ENCODE measurements at regions not wholly inside any gene's neighbourhood (a gene's known extent, or its start where the extent isn't known, plus 50 kb on each side); places are given as distances from the start of the nearest gene placed in this dataset.
"Not testable (repeated sequence)": the region's sequence is repeated elsewhere in the genome, so short reads cannot be mapped to it uniquely, and the experiment has no call there.

GRCh38 chr6:76174722-76175121, 102.3 kb upstream of the IMPG1 start:
- Histone ChIP-seq H3K9ac (ENCODE audit: low read length) (no peak overlapping the region), H3K36me3 (ENCODE audit: control insufficient read depth, insufficient read depth, low read length) (no peaks in the 10 kb centered on the region), H3K27ac (ENCODE audit: low read depth, low read length) (no peak overlapping the region), H3K27me3 (ENCODE audit: control insufficient read depth, insufficient read depth, low read length) (no peaks in the 10 kb centered on the region), H3K9me3 (ENCODE audit: control insufficient read depth, insufficient read depth, low read depth, low read length) (no peaks in the 10 kb centered on the region), H3K4me1 (ENCODE audit: control insufficient read depth, insufficient read depth, low read length) (no peaks in the 10 kb centered on the region), H3K4me3 (ENCODE audit: low read depth, low read length) (no peak overlapping the region)

DNA sequence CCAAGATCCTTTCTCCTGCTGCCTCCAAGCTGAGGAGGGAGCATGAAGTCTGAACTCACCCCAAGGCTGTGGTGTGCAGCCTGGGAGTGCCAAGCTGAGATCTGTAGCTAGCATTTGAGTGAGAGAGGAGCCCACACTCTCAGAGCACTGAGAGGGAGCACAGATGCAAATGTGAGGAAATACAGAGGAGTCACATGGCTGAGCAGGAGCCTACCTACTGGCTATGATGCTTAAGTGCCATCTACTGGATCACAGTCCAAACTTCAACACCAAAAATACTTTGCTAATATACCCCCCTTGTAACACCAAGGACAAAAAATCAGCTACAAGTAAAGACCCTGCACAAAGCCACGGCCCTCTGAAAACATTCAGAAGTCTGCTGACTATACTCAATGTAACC, 94.4 kb upstream of the IMPG1 start:
- Histone ChIP-seq H3K4me1 (ENCODE audit: control insufficient read depth, insufficient read depth, low read length) (no peaks in the 10 kb centered on the region), H3K36me3 (ENCODE audit: control insufficient read depth, insufficient read depth, low read length) (no peaks in the 10 kb centered on the region), H3K27ac (ENCODE audit: low read depth, low read length) (no peak overlapping the region), H3K9me3 (ENCODE audit: control insufficient read depth, insufficient read depth, low read depth, low read length) (peaks cover 5% of the 10 kb centered on the region), H3K4me3 (ENCODE audit: low read depth, low read length) (no peak overlapping the region), H3K27me3 (ENCODE audit: control insufficient read depth, insufficient read depth, low read length) (no peaks in the 10 kb centered on the region), H3K9ac (ENCODE audit: low read length) (no peak overlapping the region)

- no peaks in the 10 kb centered on the region for H3K4me1 ChIP-seq (ENCODE audit: control insufficient read depth, insufficient read depth, low read length)
- H3K4me3 ChIP-seq (ENCODE audit: low read depth, low read length), result no peak overlapping the region
- H3K27me3 ChIP-seq (ENCODE audit: control insufficient read depth, insufficient read depth, low read length), result no peaks in the 10 kb centered on the region
- peaks cover 5% of the 10 kb centered on the region for H3K9me3 ChIP-seq (ENCODE audit: control insufficient read depth, insufficient read depth, low read depth, low read length)
- H3K36me3 ChIP-seq (ENCODE audit: control insufficient read depth, insufficient read depth, low read length), result no peaks in the 10 kb centered on the region
- H3K9ac ChIP-seq (ENCODE audit: low read length), result no peak overlapping the region
- no peak overlapping the region for H3K27ac ChIP-seq (ENCODE audit: low read depth, low read length)
These were observed 93.8 kb upstream of the IMPG1 start for GRCh38 chr6:76166297-76166696.

DNA sequence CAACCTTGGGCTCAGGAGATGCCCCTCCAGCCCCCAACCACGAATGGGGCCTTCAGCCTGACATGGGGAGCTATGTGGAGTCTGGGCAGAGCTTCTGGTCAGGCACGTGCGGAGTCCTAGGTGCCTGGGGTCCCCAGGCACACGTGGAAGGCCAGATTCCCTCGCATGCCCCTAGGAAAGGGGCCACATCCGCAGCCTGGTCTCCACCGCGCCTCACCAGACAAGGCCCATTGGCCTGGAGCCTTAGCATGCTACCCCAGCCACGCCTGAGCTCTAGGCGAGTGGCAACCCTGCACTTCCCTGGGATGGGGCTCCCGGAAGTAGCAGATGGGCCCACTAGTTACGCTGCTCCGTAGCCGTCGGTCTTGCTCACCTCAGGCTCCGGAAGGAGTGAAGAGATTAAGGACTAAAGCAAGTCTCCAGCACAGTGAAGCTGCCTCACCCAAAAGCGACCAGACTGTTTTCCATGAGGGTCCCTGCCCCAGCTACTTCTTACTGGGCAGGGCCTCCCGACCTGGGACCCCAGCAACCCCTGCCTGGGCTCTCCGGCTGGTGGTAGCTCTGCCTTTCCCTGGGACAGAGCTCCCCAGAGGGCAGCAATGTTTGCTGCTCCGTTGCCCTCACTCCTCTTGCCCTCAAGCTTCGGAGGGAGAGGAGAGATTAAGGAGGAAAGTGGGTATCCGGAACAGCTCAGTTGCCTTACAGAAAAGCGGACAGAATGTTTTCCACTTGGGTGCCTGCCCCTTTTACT, 93.2 kb upstream of the IMPG1 start:
- Histone ChIP-seq H3K27ac (ENCODE audit: low read depth, low read length) (no peak overlapping the region), H3K27me3 (ENCODE audit: control insufficient read depth, insufficient read depth, low read length) (no peaks in the 10 kb centered on the region), H3K4me3 (ENCODE audit: low read depth, low read length) (no peak overlapping the region), H3K9ac (ENCODE audit: low read length) (no peak overlapping the region), H3K4me1 (ENCODE audit: control insufficient read depth, insufficient read depth, low read length) (no peaks in the 10 kb centered on the region), H3K36me3 (ENCODE audit: control insufficient read depth, insufficient read depth, low read length) (no peaks in the 10 kb centered on the region), H3K9me3 (ENCODE audit: control insufficient read depth, insufficient read depth, low read depth, low read length) (peaks cover 11% of the 10 kb centered on the region)

DNA sequence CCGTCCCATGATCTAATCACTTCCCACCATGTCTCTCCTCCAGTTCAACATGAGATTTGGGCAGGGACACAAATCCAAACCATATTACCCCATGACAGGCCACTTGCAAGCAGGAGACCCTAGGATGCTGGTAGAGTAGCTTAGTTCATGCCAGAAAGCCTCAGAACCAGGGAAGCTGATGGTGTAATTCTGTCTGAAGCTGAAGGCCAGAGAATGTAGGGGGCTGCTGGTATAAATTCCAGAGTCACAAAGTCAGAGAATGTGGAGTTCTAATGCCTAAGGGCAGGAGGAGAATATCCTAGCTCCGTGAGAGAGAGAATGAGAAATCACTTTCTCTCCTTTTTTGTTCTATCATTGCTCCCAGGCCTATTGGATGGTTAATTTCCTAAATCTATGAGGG, 90.3 kb upstream of the IMPG1 start:
- Histone ChIP-seq H3K36me3 (ENCODE audit: control insufficient read depth, insufficient read depth, low read length) (no peaks in the 10 kb centered on the region), H3K27me3 (ENCODE audit: control insufficient read depth, insufficient read depth, low read length) (no peaks in the 10 kb centered on the region), H3K9me3 (ENCODE audit: control insufficient read depth, insufficient read depth, low read depth, low read length) (peaks cover 25% of the 10 kb centered on the region), H3K4me3 (ENCODE audit: low read depth, low read length) (no peak overlapping the region), H3K27ac (ENCODE audit: low read depth, low read length) (no peak overlapping the region), H3K9ac (ENCODE audit: low read length) (no peak overlapping the region), H3K4me1 (ENCODE audit: control insufficient read depth, insufficient read depth, low read length) (no peaks in the 10 kb centered on the region)

- H3K27me3 ChIP-seq (ENCODE audit: control insufficient read depth, insufficient read depth, low read length); H3K27ac ChIP-seq (ENCODE audit: low read depth, low read length); H3K4me1 ChIP-seq (ENCODE audit: control insufficient read depth, insufficient read depth, low read length); H3K4me3 ChIP-seq (ENCODE audit: low read depth, low read length); H3K9ac ChIP-seq (ENCODE audit: low read length); H3K36me3 ChIP-seq (ENCODE audit: control insufficient read depth, insufficient read depth, low read length): not testable (repeated sequence)
- peaks cover 24% of the 10 kb centered on the region for H3K9me3 ChIP-seq (ENCODE audit: control insufficient read depth, insufficient read depth, low read depth, low read length)
These were observed 85.3 kb upstream of the IMPG1 start for GRCh38 chr6:76157800-76158199.

DNA sequence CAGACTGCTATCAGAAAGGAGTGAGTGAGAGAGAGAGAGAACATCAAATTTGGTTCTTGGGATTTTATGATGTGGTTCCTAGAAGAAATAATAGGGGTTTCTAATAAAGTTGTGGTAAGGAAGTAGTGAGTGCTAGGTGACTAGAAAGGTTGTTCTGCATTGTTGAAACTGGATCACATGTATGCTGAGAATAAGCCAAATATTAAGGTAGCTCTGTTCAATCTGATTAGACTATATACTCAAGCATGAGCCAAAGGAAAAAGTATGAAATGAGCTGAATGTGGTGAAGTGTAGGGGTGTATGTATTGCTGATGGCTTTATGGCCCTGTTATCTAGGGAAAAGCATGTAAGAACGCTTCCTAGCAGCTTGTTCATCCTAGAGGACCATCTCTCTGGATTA, 63.0 kb upstream of the IMPG1 start:
- H3K9me3 ChIP-seq (ENCODE audit: control insufficient read depth, insufficient read depth, low read depth, low read length), result no peaks in the 10 kb centered on the region
- no peaks in the 10 kb centered on the region for H3K4me1 ChIP-seq (ENCODE audit: control insufficient read depth, insufficient read depth, low read length)
- no peak overlapping the region for H3K27ac ChIP-seq (ENCODE audit: low read depth, low read length)
- H3K4me3 ChIP-seq (ENCODE audit: low read depth, low read length), result no peak overlapping the region
- H3K36me3 ChIP-seq (ENCODE audit: control insufficient read depth, insufficient read depth, low read length), result no peaks in the 10 kb centered on the region
- H3K27me3 ChIP-seq (ENCODE audit: control insufficient read depth, insufficient read depth, low read length), result no peaks in the 10 kb centered on the region
- no peak overlapping the region for H3K9ac ChIP-seq (ENCODE audit: low read length)

GRCh38 chr6:76134651-76135050, 62.2 kb upstream of the IMPG1 start:
- H3K27ac ChIP-seq (ENCODE audit: low read depth, low read length), result no peak overlapping the region
- H3K27me3 ChIP-seq (ENCODE audit: control insufficient read depth, insufficient read depth, low read length), result no peaks in the 10 kb centered on the region; the same call in 1 of the 2 replicates
- no peak overlapping the region for H3K4me3 ChIP-seq (ENCODE audit: low read depth, low read length)
- H3K9me3 ChIP-seq (ENCODE audit: control insufficient read depth, insufficient read depth, low read depth, low read length), result no peaks in the 10 kb centered on the region
- no peak overlapping the region for H3K9ac ChIP-seq (ENCODE audit: low read length)
- H3K4me1 ChIP-seq (ENCODE audit: control insufficient read depth, insufficient read depth, low read length), result no peaks in the 10 kb centered on the region
- no peaks in the 10 kb centered on the region for H3K36me3 ChIP-seq (ENCODE audit: control insufficient read depth, insufficient read depth, low read length)

DNA sequence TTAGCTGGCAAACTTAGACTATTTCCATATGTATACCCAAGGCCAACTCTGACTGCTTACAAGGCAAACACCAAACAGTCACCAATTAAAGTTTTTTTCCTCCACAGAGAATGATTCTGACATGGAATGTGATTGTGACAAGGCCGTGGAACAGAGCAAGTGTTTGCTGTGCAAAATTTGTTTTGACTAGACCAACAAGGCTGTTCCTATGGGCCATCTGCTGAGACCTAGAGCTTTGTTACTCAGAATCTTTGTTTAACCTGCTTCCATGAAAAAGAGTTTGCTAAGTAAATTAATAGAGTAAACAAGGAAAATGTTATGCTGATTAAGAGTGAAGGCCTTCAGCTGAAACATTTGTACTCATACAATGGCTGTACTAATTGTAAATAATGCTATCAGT, 51.6 kb upstream of the IMPG1 start:
- Histone ChIP-seq H3K27ac (ENCODE audit: low read depth, low read length) (no peak overlapping the region), H3K36me3 (ENCODE audit: control insufficient read depth, insufficient read depth, low read length) (no peaks in the 10 kb centered on the region), H3K9ac (ENCODE audit: low read length) (no peak overlapping the region), H3K9me3 (ENCODE audit: control insufficient read depth, insufficient read depth, low read depth, low read length) (peaks cover 4% of the 10 kb centered on the region), H3K4me1 (ENCODE audit: control insufficient read depth, insufficient read depth, low read length) (peaks cover 9% of the 10 kb centered on the region; the same call in 1 of the 2 replicates), H3K27me3 (ENCODE audit: control insufficient read depth, insufficient read depth, low read length) (peaks cover 77% of the 10 kb centered on the region), H3K4me3 (ENCODE audit: low read depth, low read length) (no peak overlapping the region)

All from HUES6 (cell line).